ENCODE measurements at regions not wholly inside any gene's neighbourhood (a gene's known extent, or its start where the extent isn't known, plus 50 kb on each side); places are given as distances from the start of the nearest gene placed in this dataset.

GRCh38 chr4:14092741-14093140, 465.2 kb upstream of the BOD1L1 start:
- no peak for TF ChIP-seq CTCF (IDR thresholded peaks at IDR 0.05)
- DNase-seq (ENCODE audit: low spot score): no peak
- Histone ChIP-seq H3K27ac (no peak overlapping the region), H3K4me3 (no peak overlapping the region)

GRCh38 chr4:14095831-14096230, 468.3 kb upstream of the BOD1L1 start:
- TF ChIP-seq CTCF (IDR thresholded peaks at IDR 0.05): no peak
- DNase-seq (ENCODE audit: low spot score): no peak
- H3K27ac ChIP-seq: no peak overlapping the region

GRCh38 chr4:14096396-14096965, 469.0 kb upstream of the BOD1L1 start:
- TF ChIP-seq CTCF (IDR thresholded peaks at IDR 0.05): no peak
- DNase-seq (ENCODE audit: low spot score): no peak
- no peak overlapping the region for H3K27ac ChIP-seq
- no peak overlapping the region for H3K4me3 ChIP-seq

More at GRCh38 chr4:14095831-14096230, 468.3 kb upstream of the BOD1L1 start:
- no peak overlapping the region for H3K4me3 ChIP-seq

- DNase-seq (ENCODE audit: low spot score): no peak
- no peak for TF ChIP-seq CTCF (IDR thresholded peaks at IDR 0.05)
These were observed 472.8 kb upstream of the BOD1L1 start for GRCh38 chr4:14100349-14100748.

GRCh38 chr4:14110407-14110806, 482.9 kb upstream of the BOD1L1 start:
- DNase-seq (ENCODE audit: low spot score): no peak
- Histone ChIP-seq H3K27ac (no peak overlapping the region), H3K4me3 (no peak overlapping the region)
- no peak for TF ChIP-seq CTCF (IDR thresholded peaks at IDR 0.05)

More at GRCh38 chr4:14100349-14100748, 472.8 kb upstream of the BOD1L1 start:
- Histone ChIP-seq H3K4me3 (no peak overlapping the region), H3K27ac (no peak overlapping the region)

- no peak overlapping the region for H3K27ac ChIP-seq
- no peak overlapping the region for H3K4me3 ChIP-seq
- TF ChIP-seq CTCF (IDR thresholded peaks at IDR 0.05): no peak
- DNase-seq (ENCODE audit: low spot score): no peak
These were observed 484.2 kb upstream of the BOD1L1 start for GRCh38 chr4:14111730-14112181.

GRCh38 chr4:14115106-14115505, 487.6 kb upstream of the BOD1L1 start:
- no peak for DNase-seq (ENCODE audit: low spot score)
- Histone ChIP-seq H3K4me3 (no peak overlapping the region), H3K27ac (no peak overlapping the region)
- no peak for TF ChIP-seq CTCF (IDR thresholded peaks at IDR 0.05)

Data from coronary artery (tissue), 2 donors.